ENCODE measurements at regions not wholly inside any gene's neighbourhood (a gene's known extent, or its start where the extent isn't known, plus 50 kb on each side); places are given as distances from the start of the nearest gene placed in this dataset.

- ChIA-PET CTCF (no interaction called here), POLR2A (no interaction called here)
- Histone ChIP-seq H3K4me1 (ENCODE audit: control insufficient read depth in 1 of 2, insufficient read depth in 2 of 2, low read depth in 1 of 2, low read length in 1 of 2) (no peaks in the 10 kb centered on the region; a peak in 1 of 4 replicates), H3K9ac (no peak overlapping the region), H3F3A (replicated peaks; ENCODE audit: insufficient read depth) (no peaks in the 10 kb centered on the region), H3K9me2 (no peaks in the 10 kb centered on the region), H4K20me1 (ENCODE audit: insufficient read depth) (no peaks in the 10 kb centered on the region), H3K36me3 (replicated peaks in 1 of 2; ENCODE audit: control insufficient read depth in 1 of 2, insufficient read depth in 2 of 2, low read length in 1 of 2) (no peaks in the 10 kb centered on the region), H2AFZ (ENCODE audit: low read depth) (no peak overlapping the region), H3K79me2 (ENCODE audit: insufficient read depth) (no peaks in the 10 kb centered on the region), H3K4me3 (ENCODE audit: low read depth in 2 of 2, low read length in 1 of 2) (no peak overlapping the region), H3K27ac (ENCODE audit: low read depth in 2 of 2, low read length in 1 of 2) (no peak overlapping the region), H3K9me3 (no peaks in the 10 kb centered on the region), H3K4me2 (no peak overlapping the region), H3K27me3 (ENCODE audit: insufficient read depth) (no peaks in the 10 kb centered on the region)
- DNase-seq, result no peak
- no peak for TF ChIP-seq GATA2 (CRISPR knock-in tag; IDR thresholded peaks at IDR 0.05)
- TF ChIP-seq ELF1 (IDR thresholded peaks at IDR 0.05), result no peak
- TF ChIP-seq TCF12 (IDR thresholded peaks at IDR 0.05), result no peak
- no peak for TF ChIP-seq NRF1 (IDR thresholded peaks at IDR 0.05; ENCODE audit: low read depth, low read length)
- no peak for TF ChIP-seq POLR2AphosphoS5 (IDR thresholded peaks at IDR 0.05; ENCODE audit: low read depth, low read length)
- TF ChIP-seq USF2 (IDR thresholded peaks at IDR 0.05; ENCODE audit: borderline replicate concordance, low read depth, low read length), result no peak
- TF ChIP-seq RXRA (IDR thresholded peaks at IDR 0.05; ENCODE audit: borderline replicate concordance, low read depth), result no peak
- no peak for TF ChIP-seq NFIC (IDR thresholded peaks at IDR 0.05; ENCODE audit: borderline replicate concordance)
- TF ChIP-seq CTCF (IDR thresholded peaks at IDR 0.05), result no peak
- TF ChIP-seq, protein P1, sequence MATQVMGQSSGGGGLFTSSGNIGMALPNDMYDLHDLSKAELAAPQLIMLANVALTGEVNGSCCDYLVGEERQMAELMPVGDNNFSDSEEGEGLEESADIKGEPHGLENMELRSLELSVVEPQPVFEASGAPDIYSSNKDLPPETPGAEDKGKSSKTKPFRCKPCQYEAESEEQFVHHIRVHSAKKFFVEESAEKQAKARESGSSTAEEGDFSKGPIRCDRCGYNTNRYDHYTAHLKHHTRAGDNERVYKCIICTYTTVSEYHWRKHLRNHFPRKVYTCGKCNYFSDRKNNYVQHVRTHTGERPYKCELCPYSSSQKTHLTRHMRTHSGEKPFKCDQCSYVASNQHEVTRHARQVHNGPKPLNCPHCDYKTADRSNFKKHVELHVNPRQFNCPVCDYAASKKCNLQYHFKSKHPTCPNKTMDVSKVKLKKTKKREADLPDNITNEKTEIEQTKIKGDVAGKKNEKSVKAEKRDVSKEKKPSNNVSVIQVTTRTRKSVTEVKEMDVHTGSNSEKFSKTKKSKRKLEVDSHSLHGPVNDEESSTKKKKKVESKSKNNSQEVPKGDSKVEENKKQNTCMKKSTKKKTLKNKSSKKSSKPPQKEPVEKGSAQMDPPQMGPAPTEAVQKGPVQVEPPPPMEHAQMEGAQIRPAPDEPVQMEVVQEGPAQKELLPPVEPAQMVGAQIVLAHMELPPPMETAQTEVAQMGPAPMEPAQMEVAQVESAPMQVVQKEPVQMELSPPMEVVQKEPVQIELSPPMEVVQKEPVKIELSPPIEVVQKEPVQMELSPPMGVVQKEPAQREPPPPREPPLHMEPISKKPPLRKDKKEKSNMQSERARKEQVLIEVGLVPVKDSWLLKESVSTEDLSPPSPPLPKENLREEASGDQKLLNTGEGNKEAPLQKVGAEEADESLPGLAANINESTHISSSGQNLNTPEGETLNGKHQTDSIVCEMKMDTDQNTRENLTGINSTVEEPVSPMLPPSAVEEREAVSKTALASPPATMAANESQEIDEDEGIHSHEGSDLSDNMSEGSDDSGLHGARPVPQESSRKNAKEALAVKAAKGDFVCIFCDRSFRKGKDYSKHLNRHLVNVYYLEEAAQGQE (IDR thresholded peaks at IDR 0.05; ENCODE audit: low read depth, low read length), result no peak
- no peak for TF ChIP-seq MXI1 (IDR thresholded peaks at IDR 0.05; ENCODE audit: low read depth, low read length)
- TF ChIP-seq FOSL2 (IDR thresholded peaks at IDR 0.05; ENCODE audit: borderline replicate concordance, low read depth), result no peak
- TF ChIP-seq, protein P2, sequence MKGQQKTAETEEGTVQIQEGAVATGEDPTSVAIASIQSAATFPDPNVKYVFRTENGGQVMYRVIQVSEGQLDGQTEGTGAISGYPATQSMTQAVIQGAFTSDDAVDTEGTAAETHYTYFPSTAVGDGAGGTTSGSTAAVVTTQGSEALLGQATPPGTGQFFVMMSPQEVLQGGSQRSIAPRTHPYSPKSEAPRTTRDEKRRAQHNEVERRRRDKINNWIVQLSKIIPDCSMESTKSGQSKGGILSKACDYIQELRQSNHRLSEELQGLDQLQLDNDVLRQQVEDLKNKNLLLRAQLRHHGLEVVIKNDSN (IDR thresholded peaks at IDR 0.05; ENCODE audit: borderline replicate concordance, low read depth), result no peak
- TF ChIP-seq RAD21 (IDR thresholded peaks at IDR 0.05; ENCODE audit: low read length), result no peak
- no peak for TF ChIP-seq CHD2 (IDR thresholded peaks at IDR 0.05; ENCODE audit: low read length, partially characterized antibody)
- TF ChIP-seq, protein P3, sequence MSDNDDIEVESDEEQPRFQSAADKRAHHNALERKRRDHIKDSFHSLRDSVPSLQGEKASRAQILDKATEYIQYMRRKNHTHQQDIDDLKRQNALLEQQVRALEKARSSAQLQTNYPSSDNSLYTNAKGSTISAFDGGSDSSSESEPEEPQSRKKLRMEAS (IDR thresholded peaks at IDR 0.05; ENCODE audit: low read depth), result no peak
- WGBS (ENCODE audit: low lambda C conversion rate), result 14% methylated on average over 2 of the region's 3 CpGs
Observed at GRCh38 chr2:2812117-2812516, 481.0 kb upstream of the MYT1L start.
